H1 (cell line): ENCODE measurements at regions not wholly inside any gene's neighbourhood (a gene's known extent, or its start where the extent isn't known, plus 50 kb on each side); places are given as distances from the start of the nearest gene placed in this dataset.

Experiments
- BRCA1 ChIP-seq: IDR thresholded peaks from 2 replicates; pipeline ENCODE4 v1.6.1; 2012; ENCODE audit warnings: low read depth, low read length, improper control_type of control experiment
- CBX5 ChIP-seq: fragments of 300-800, 300-1000 bp; sonication (generic); IDR thresholded peaks from 2 replicates; pipeline ENCODE4 v1.7.1; 2016; ENCODE audit warnings: antibody characterized with exemption, low read length, low read depth
- EGR1 ChIP-seq: IDR thresholded peaks from 2 replicates; pipeline ENCODE4 v1.6.1; 2011; ENCODE audit warnings: low read depth, low read length, borderline replicate concordance
- EZH2 ChIP-seq: fragments of 200-600 bp; sonication (generic); IDR thresholded peaks from 2 replicates; pipeline ENCODE4 v1.7.1; 2012; ENCODE audit warnings: low read depth, mild to moderate bottlenecking, moderate library complexity, low read length, inconsistent platforms; ENCODE audit not compliant: severe bottlenecking
- GABPA ChIP-seq: IDR thresholded peaks from 2 replicates; pipeline ENCODE4 v1.6.1; 2011; ENCODE audit warnings: mild to moderate bottlenecking, low read length, moderate library complexity, borderline replicate concordance; ENCODE audit not compliant: insufficient read depth
- POLR2A ChIP-seq, 2 experiments: IDR thresholded peaks; 1 replicate in 1 of 2; 2 replicates in 1 of 2; pipeline ENCODE4 v1.6.1; 2011; ENCODE audit warnings: low read depth in 2 of 2, low read length in 2 of 2, mild to moderate bottlenecking in 2 of 2; ENCODE audit errors: control extremely low read depth in 1 of 2
- POLR2AphosphoS5 ChIP-seq: IDR thresholded peaks from 2 replicates; pipeline ENCODE4 v1.6.1; 2011; ENCODE audit warnings: low read depth, low read length
- RBBP5 ChIP-seq: IDR thresholded peaks from 2 replicates; pipeline ENCODE4 v1.7.1; 2012; ENCODE audit warnings: low read depth, mild to moderate bottlenecking, inconsistent platforms, low read length, moderate library complexity, borderline replicate concordance
- YY1 ChIP-seq: IDR thresholded peaks from 2 replicates; pipeline ENCODE4 v1.6.1; 2011; ENCODE audit warnings: low read depth, mild to moderate bottlenecking, low read length
- TF ChIP-seq, protein P1 (sequence below), 3 experiments: IDR thresholded peaks; 1 replicate in 2 of 3; 2 replicates in 1 of 3; pipeline versions ENCODE4 v1.5.1 to v1.6.1; 2011; ENCODE audit warnings: low read length in 3 of 3, mild to moderate bottlenecking in 3 of 3, inconsistent platforms in 2 of 3, low read depth in 1 of 3, moderate library complexity in 1 of 3; ENCODE audit not compliant: insufficient read depth in 1 of 3; ENCODE audit errors: control extremely low read depth in 1 of 3
- TF ChIP-seq, protein P2 (sequence below): IDR thresholded peaks from 2 replicates; pipeline ENCODE4 v1.6.1; 2012; ENCODE audit warnings: low read length, inconsistent platforms

DNA sequence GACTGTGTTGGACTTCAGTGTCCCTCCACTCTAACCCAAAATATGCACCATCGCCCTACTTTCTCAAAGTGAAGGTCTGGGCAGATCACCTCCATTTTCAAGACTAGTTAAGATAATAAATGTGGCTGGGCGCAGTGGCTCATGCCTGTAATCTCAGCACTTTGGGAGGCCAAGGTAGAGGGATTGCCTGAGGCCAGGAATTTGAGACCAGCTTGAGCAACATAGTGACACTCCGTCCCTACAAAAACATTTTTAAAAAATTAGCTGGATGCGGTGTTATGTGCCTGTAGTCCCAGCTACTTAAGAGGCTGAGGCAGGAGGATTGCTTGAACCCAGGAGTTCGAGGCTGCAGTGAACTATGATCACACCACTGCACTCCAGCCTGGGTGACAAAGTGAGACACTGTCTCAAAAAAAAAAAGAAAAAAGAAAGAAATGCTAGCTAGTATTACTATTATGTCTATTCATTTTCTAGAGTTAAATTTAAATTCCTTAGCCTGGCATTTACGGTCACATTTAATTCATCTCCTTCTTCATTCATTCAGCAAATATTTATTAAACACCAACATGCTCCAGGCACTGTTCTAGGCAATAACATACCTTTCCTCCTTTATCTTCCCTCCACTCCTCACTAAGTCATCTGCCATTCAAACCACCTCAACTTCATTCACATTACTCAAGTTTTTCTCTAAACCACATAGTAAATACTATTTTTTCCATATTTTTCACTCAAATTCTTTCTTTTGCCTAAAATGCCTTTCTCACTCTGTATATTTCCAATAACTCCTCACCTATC lies 96.1 kb upstream of the XYLT1 start:
- no peak for TF ChIP-seq RBBP5
- TF ChIP-seq, protein P1, sequence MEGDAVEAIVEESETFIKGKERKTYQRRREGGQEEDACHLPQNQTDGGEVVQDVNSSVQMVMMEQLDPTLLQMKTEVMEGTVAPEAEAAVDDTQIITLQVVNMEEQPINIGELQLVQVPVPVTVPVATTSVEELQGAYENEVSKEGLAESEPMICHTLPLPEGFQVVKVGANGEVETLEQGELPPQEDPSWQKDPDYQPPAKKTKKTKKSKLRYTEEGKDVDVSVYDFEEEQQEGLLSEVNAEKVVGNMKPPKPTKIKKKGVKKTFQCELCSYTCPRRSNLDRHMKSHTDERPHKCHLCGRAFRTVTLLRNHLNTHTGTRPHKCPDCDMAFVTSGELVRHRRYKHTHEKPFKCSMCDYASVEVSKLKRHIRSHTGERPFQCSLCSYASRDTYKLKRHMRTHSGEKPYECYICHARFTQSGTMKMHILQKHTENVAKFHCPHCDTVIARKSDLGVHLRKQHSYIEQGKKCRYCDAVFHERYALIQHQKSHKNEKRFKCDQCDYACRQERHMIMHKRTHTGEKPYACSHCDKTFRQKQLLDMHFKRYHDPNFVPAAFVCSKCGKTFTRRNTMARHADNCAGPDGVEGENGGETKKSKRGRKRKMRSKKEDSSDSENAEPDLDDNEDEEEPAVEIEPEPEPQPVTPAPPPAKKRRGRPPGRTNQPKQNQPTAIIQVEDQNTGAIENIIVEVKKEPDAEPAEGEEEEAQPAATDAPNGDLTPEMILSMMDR (IDR thresholded peaks at IDR 0.05; ENCODE audit: control extremely low read depth in 1 of 3, insufficient read depth in 1 of 3, low read depth in 1 of 3, low read length in 3 of 3) = no peak
- no peak for TF ChIP-seq POLR2AphosphoS5
- TF ChIP-seq GABPA = no peak
- no peak for TF ChIP-seq POLR2A (IDR thresholded peaks at IDR 0.05; ENCODE audit: control extremely low read depth in 1 of 2, low read depth in 2 of 2, low read length in 2 of 2)
- TF ChIP-seq, protein P2, sequence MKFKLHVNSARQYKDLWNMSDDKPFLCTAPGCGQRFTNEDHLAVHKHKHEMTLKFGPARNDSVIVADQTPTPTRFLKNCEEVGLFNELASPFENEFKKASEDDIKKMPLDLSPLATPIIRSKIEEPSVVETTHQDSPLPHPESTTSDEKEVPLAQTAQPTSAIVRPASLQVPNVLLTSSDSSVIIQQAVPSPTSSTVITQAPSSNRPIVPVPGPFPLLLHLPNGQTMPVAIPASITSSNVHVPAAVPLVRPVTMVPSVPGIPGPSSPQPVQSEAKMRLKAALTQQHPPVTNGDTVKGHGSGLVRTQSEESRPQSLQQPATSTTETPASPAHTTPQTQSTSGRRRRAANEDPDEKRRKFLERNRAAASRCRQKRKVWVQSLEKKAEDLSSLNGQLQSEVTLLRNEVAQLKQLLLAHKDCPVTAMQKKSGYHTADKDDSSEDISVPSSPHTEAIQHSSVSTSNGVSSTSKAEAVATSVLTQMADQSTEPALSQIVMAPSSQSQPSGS = no peak
- no peak for TF ChIP-seq BRCA1
- TF ChIP-seq EZH2 = no peak
- no peak for TF ChIP-seq CBX5
- no peak for TF ChIP-seq EGR1
- no peak for TF ChIP-seq YY1
